ENCODE measurements at regions not wholly inside any gene's neighbourhood (a gene's known extent, or its start where the extent isn't known, plus 50 kb on each side); places are given as distances from the start of the nearest gene placed in this dataset.

DNA sequence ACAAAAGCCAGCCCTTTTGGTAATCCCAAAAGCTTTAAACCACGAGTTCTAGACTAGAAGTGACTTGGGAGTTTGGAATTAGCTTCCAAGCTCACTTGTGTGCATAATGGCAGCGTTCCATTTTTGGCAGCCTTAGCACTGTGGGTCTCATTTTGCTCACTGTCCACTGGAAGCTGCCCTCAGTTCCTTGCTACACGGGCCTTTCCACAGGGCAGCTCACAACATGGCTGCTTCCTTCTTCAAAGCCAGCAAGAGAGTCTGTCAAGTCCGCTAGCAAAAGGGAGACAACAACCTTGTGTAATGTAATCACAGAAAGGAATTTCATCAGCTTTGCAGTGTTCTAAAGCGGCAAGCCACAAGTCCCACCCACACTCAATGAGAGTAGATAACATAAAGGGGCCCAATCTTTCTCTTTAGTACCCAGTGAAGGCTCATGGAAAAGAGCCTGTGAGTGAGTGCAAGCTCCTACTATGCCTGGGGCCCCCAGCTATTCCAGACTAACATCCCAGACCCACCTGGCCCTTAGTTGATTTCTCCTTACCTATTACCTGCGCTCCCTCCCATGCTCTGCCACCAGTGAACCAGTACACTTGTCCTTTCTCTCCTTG is 168.5 kb upstream of the FOXN2 start:
- no peak overlapping the region for H3K4me3 ChIP-seq
- peak overlapping the region; percentile 84 for H3K27ac ChIP-seq
- no peaks in the 10 kb centered on the region for H3K9me3 ChIP-seq (ENCODE audit: low read depth)
- TF ChIP-seq, protein P1, sequence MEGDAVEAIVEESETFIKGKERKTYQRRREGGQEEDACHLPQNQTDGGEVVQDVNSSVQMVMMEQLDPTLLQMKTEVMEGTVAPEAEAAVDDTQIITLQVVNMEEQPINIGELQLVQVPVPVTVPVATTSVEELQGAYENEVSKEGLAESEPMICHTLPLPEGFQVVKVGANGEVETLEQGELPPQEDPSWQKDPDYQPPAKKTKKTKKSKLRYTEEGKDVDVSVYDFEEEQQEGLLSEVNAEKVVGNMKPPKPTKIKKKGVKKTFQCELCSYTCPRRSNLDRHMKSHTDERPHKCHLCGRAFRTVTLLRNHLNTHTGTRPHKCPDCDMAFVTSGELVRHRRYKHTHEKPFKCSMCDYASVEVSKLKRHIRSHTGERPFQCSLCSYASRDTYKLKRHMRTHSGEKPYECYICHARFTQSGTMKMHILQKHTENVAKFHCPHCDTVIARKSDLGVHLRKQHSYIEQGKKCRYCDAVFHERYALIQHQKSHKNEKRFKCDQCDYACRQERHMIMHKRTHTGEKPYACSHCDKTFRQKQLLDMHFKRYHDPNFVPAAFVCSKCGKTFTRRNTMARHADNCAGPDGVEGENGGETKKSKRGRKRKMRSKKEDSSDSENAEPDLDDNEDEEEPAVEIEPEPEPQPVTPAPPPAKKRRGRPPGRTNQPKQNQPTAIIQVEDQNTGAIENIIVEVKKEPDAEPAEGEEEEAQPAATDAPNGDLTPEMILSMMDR (IDR thresholded peaks at IDR 0.05; ENCODE audit: low read depth, low read length), result no peak
- H3K4me1 ChIP-seq (ENCODE audit: low read depth), result peaks cover 10% of the 10 kb centered on the region
- H3K27me3 ChIP-seq, result no peaks in the 10 kb centered on the region
- no peaks in the 10 kb centered on the region for H3K36me3 ChIP-seq
- peak; percentile 51 to 93 for DNase-seq (ENCODE audit: low read depth in 1 of 2, low spot score in 1 of 2)

DNA sequence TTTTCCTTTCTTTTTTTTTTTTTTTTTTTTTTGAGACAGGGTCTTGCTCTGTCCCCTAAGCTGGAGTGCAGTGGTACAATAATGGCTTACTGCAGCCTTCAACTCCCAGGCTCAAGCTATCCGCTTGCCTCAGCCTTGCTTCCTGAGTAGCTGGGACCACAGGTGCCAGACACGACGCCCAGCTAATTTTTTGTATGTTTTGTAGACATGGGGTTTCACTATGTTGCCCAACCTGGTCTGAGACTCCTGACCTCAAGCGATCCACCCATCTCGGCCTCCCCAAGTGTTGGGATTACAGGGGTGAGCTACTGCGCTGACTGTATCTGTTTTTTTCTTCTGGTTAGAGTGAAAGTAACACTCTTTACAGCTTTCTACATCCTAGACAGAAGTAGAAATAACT is 167.9 kb upstream of the FOXN2 start:
- H3K27ac ChIP-seq, result no peak overlapping the region
- no peaks in the 10 kb centered on the region for H3K36me3 ChIP-seq
- peaks cover 10% of the 10 kb centered on the region for H3K4me1 ChIP-seq (ENCODE audit: low read depth)
- H3K4me3 ChIP-seq, result no peak overlapping the region
- DNase-seq (ENCODE audit: low read depth in 1 of 2, low spot score in 1 of 2), result no peak
- no peaks in the 10 kb centered on the region for H3K27me3 ChIP-seq
- TF ChIP-seq, protein P1 (IDR thresholded peaks at IDR 0.05; ENCODE audit: low read depth, low read length), result no peak
- no peaks in the 10 kb centered on the region for H3K9me3 ChIP-seq (ENCODE audit: low read depth)

DNA sequence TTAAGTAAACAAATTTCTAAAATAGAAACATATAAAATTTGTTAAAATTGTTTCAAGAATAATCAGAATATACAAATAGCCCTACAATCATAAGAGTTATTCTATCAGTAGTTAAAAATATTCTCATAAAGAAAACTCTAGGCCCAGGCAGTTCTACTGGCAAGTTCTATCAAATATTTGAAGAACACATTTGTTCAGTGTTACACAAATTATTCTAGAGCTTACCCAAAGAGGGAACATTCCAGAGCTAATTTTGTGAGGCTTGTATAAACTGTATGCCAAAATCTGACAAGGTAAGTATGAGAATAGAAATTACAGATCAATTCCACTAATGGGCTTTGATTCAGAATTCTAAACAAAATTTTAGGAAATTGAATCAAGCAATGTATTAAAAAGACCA is 166.8 kb upstream of the FOXN2 start:
- no peaks in the 10 kb centered on the region for H3K9me3 ChIP-seq (ENCODE audit: low read depth)
- no peaks in the 10 kb centered on the region for H3K27me3 ChIP-seq
- no peaks in the 10 kb centered on the region for H3K36me3 ChIP-seq
- TF ChIP-seq, protein P1 (IDR thresholded peaks at IDR 0.05; ENCODE audit: low read depth, low read length), result no peak
- H3K4me1 ChIP-seq (ENCODE audit: low read depth), result peaks cover 10% of the 10 kb centered on the region
- no peak for DNase-seq (ENCODE audit: low read depth in 1 of 2, low spot score in 1 of 2)
- H3K4me3 ChIP-seq, result no peak overlapping the region
- H3K27ac ChIP-seq, result no peak overlapping the region

DNA sequence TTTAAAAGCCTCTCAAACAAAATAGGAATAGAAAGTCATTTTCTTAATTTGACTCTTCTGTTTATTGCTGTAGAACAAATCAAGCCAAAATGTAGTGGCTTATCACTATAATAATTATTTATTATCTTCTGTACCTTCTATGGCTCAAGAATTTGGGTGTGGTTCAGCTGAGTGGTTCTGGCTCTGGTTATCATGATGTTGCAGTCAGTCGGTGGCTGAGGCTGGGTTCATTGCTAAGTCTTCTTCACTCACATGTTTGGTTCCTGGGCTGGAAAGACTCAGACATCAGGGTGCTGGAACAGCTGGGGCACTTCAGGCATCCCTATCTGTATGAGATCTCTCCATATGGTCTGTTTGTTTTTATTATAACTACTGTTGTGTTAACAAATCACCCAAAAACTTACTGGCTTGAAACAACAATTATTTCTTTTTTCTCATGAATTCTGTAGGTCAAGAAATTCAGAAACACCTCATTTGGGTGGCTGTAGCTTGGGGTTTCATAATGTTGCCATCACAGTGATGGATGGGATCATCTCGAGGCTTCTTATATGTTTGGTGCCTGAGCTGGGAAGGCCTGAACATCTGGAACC is 165.5 kb upstream of the FOXN2 start:
- Histone ChIP-seq H3K36me3 (no peaks in the 10 kb centered on the region), H3K27me3 (no peaks in the 10 kb centered on the region), H3K9me3 (ENCODE audit: low read depth) (no peaks in the 10 kb centered on the region), H3K4me3 (no peak overlapping the region), H3K27ac (no peak overlapping the region), H3K4me1 (ENCODE audit: low read depth) (peaks cover 10% of the 10 kb centered on the region)
- TF ChIP-seq, protein P1 (IDR thresholded peaks at IDR 0.05; ENCODE audit: low read depth, low read length), result no peak
- no peak for DNase-seq (ENCODE audit: low read depth in 1 of 2, low spot score in 1 of 2)

DNA sequence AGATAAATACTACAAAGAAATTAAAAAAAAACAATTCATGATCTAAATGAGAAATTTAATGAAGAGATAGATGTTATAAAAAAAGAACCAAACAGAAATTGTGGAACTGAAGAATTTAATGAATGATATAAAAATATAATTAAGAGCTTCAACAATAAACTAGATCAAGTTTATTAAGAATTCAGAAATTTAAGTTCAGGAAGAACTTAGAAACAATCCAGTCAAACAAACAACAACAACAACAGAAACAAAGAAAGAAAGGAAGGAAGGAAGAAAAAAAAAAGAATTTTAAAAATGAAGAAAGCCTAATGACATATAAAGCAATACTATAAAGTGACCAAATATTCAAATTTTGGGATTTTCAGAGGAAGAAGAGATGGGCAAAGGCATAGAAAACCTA is 157.3 kb upstream of the FOXN2 start:
- Histone ChIP-seq H3K27me3 (no peaks in the 10 kb centered on the region), H3K36me3 (no peaks in the 10 kb centered on the region), H3K4me1 (ENCODE audit: low read depth) (no peaks in the 10 kb centered on the region), H3K9me3 (ENCODE audit: low read depth) (no peaks in the 10 kb centered on the region), H3K27ac (no peak overlapping the region), H3K4me3 (no peak overlapping the region)
- TF ChIP-seq, protein P1 (IDR thresholded peaks at IDR 0.05; ENCODE audit: low read depth, low read length), result no peak
- DNase-seq (ENCODE audit: low read depth in 1 of 2, low spot score in 1 of 2), result no peak

All from cardiac muscle cell (in vitro differentiated cells and primary cell).